ENCODE measurements at regions not wholly inside any gene's neighbourhood (a gene's known extent, or its start where the extent isn't known, plus 50 kb on each side); places are given as distances from the start of the nearest gene placed in this dataset.

DNA sequence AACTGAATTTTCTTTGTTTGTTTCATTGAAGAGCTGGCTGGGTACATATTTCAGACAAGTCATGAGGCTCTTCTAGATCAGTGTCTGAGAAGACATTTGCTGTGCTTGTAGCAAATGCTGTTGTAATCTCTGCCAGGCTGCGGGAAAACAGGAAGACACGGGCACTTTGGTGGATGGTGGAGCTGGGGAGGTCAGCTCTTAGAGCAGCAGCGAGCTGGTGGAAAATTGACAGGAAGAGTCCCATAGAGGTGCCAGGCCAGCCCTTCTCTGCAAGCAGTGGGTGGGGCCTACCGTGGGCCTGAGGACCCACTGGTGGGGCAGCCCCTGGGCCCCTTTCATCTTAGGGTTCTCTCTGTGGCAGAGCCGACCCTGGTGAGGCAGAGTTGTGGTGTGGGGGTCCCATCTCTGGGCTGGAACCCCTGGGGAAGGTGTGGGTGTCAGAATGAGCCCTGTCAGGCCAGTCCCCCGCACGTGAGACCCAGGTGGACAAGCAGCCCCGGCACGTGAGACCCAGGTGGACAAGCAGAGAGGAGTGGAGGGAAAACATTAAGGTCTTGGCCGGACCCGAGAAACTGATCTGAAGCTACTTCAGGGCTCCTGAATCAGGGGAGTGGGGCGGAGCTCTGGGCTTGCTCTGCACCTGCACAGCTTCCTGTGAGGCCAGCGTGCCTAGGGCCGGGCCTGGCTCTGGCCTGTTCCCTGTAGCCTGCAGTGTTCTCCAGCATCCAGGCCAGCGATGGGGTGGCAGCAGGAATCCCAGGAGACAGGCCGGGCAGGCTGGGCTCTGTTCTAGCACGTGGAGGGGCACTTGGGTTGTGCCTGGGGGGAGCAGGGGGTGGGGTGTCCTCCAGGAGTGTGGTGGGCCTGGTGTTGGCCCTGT is 273.5 kb upstream of the HDAC4 start:
- TF ChIP-seq EZH2 (IDR thresholded peaks at IDR 0.05) (no peak), EZH2phosphoT487 (IDR thresholded peaks at IDR 0.05) (no peak)
- TF ChIP-seq, protein P1, sequence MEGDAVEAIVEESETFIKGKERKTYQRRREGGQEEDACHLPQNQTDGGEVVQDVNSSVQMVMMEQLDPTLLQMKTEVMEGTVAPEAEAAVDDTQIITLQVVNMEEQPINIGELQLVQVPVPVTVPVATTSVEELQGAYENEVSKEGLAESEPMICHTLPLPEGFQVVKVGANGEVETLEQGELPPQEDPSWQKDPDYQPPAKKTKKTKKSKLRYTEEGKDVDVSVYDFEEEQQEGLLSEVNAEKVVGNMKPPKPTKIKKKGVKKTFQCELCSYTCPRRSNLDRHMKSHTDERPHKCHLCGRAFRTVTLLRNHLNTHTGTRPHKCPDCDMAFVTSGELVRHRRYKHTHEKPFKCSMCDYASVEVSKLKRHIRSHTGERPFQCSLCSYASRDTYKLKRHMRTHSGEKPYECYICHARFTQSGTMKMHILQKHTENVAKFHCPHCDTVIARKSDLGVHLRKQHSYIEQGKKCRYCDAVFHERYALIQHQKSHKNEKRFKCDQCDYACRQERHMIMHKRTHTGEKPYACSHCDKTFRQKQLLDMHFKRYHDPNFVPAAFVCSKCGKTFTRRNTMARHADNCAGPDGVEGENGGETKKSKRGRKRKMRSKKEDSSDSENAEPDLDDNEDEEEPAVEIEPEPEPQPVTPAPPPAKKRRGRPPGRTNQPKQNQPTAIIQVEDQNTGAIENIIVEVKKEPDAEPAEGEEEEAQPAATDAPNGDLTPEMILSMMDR (IDR thresholded peaks at IDR 0.05), result no peak
- Mint-ChIP-seq H3K4me3 (no peak overlapping the region), H3K9me3 (no peaks in the 10 kb centered on the region), H3K4me1 (peaks cover 12% of the 10 kb centered on the region), H3K27me3 (ENCODE audit: insufficient read depth, low read depth) (peaks cover 10% of the 10 kb centered on the region), H3K27ac (peak overlapping the region; percentile 70), H3K36me3 (no peaks in the 10 kb centered on the region)
- no peaks in the 10 kb centered on the region for H3K79me2 ChIP-seq (ENCODE audit: low read depth)
- H3K9me3 ChIP-seq (ENCODE audit: low read depth), result no peaks in the 10 kb centered on the region
- H2AFZ ChIP-seq (replicated peaks), result no peak overlapping the region
- no peak overlapping the region for H3K4me2 ChIP-seq
- H3K9ac ChIP-seq, result no peak overlapping the region
- no peaks in the 10 kb centered on the region for H3F3A ChIP-seq (ENCODE audit: low read depth)
- no peaks in the 10 kb centered on the region for H4K20me1 ChIP-seq (ENCODE audit: low read depth)
- DNase-seq (ENCODE audit: low spot score), result no peak
- H3K27me3 ChIP-seq, result no peaks in the 10 kb centered on the region
- no peaks in the 10 kb centered on the region for H3K4me1 ChIP-seq
- no peak overlapping the region for H3K4me3 ChIP-seq
- no peaks in the 10 kb centered on the region for H3K36me3 ChIP-seq
- H3K27ac ChIP-seq, result no peak overlapping the region

- H3K9me3 Mint-ChIP-seq, result no peaks in the 10 kb centered on the region
- Histone ChIP-seq H3K9ac (no peak overlapping the region), H3K9me3 (ENCODE audit: low read depth) (no peaks in the 10 kb centered on the region), H4K20me1 (ENCODE audit: low read depth) (no peaks in the 10 kb centered on the region), H2AFZ (replicated peaks) (no peak overlapping the region), H3F3A (ENCODE audit: low read depth) (no peaks in the 10 kb centered on the region), H3K4me2 (no peak overlapping the region), H3K4me3 (no peak overlapping the region), H3K27me3 (no peaks in the 10 kb centered on the region), H3K36me3 (no peaks in the 10 kb centered on the region), H3K4me1 (no peaks in the 10 kb centered on the region), H3K27ac (no peak overlapping the region), H3K79me2 (ENCODE audit: low read depth) (no peaks in the 10 kb centered on the region)
- no peak overlapping the region for H3K27ac Mint-ChIP-seq
- peaks cover 12% of the 10 kb centered on the region for H3K4me1 Mint-ChIP-seq
- no peak for DNase-seq (ENCODE audit: low spot score)
- TF ChIP-seq, protein P1 (IDR thresholded peaks at IDR 0.05), result no peak
- TF ChIP-seq EZH2 (IDR thresholded peaks at IDR 0.05) (no peak), EZH2phosphoT487 (IDR thresholded peaks at IDR 0.05) (no peak)
- no peaks in the 10 kb centered on the region for H3K36me3 Mint-ChIP-seq
- H3K27me3 Mint-ChIP-seq (ENCODE audit: insufficient read depth, low read depth), result peaks cover 8% of the 10 kb centered on the region
- no peak overlapping the region for H3K4me3 Mint-ChIP-seq
Measured at GRCh38 chr2:239673641-239674040, 272.8 kb upstream of the HDAC4 start.

- H3K4me3 Mint-ChIP-seq, result no peak overlapping the region
- H3K9me3 ChIP-seq (ENCODE audit: low read depth), result no peaks in the 10 kb centered on the region
- H3K9ac ChIP-seq, result no peak overlapping the region
- no peak overlapping the region for H3K27ac ChIP-seq
- peaks cover 8% of the 10 kb centered on the region for H3K4me1 Mint-ChIP-seq
- no peak overlapping the region for H2AFZ ChIP-seq (replicated peaks)
- no peaks in the 10 kb centered on the region for H3K36me3 ChIP-seq
- H3K27me3 Mint-ChIP-seq (ENCODE audit: insufficient read depth, low read depth), result peaks cover 6% of the 10 kb centered on the region
- no peaks in the 10 kb centered on the region for H3K4me1 ChIP-seq
- no peaks in the 10 kb centered on the region for H3K27me3 ChIP-seq
- no peak overlapping the region for H3K4me3 ChIP-seq
- no peaks in the 10 kb centered on the region for H3K79me2 ChIP-seq (ENCODE audit: low read depth)
- no peaks in the 10 kb centered on the region for H3K9me3 Mint-ChIP-seq
- H3F3A ChIP-seq (ENCODE audit: low read depth), result no peaks in the 10 kb centered on the region
- no peak overlapping the region for H3K27ac Mint-ChIP-seq
- no peaks in the 10 kb centered on the region for H3K36me3 Mint-ChIP-seq
- no peak for DNase-seq (ENCODE audit: low spot score)
- no peaks in the 10 kb centered on the region for H4K20me1 ChIP-seq (ENCODE audit: low read depth)
- H3K4me2 ChIP-seq, result no peak overlapping the region
- TF ChIP-seq EZH2 (IDR thresholded peaks at IDR 0.05) (no peak), EZH2phosphoT487 (IDR thresholded peaks at IDR 0.05) (no peak)
- TF ChIP-seq, protein P1 (IDR thresholded peaks at IDR 0.05), result no peak
Measured at GRCh38 chr2:239671916-239672849, 271.4 kb upstream of the HDAC4 start.

Data from neural progenitor cell (in vitro differentiated cells).